ENCODE measurements at regions not wholly inside any gene's neighbourhood (a gene's known extent, or its start where the extent isn't known, plus 50 kb on each side); places are given as distances from the start of the nearest gene placed in this dataset.

GRCh38 chr20:10769700-10770099 is 95.9 kb upstream of the JAG1 start:
- TF ChIP-seq CTCF (IDR thresholded peaks at IDR 0.05) (no peak), POLR2A (IDR thresholded peaks at IDR 0.05) (no peak)
